ENCODE measurements at regions not wholly inside any gene's neighbourhood (a gene's known extent, or its start where the extent isn't known, plus 50 kb on each side); places are given as distances from the start of the nearest gene placed in this dataset.

DNA sequence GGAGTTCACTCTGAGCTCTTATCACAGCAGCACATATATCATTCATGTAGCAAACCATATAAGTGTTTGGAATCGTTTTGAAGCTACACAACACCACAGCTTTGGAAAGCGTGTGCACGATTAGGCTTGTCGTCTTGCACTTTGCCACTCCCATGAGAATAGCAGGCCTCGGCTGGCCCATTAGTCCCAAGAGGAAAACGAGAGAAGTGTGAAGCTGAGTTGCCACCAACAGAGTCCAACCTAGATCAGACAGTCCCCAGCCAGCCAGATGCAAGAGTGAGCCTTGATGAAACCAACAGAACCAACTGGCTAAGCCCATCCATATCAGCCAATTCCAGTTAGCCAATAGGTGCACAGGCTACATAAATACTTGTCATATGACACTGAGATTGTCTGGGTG is 238.4 kb downstream of the C1orf94 start:
- no peak for DNase-seq

DNA sequence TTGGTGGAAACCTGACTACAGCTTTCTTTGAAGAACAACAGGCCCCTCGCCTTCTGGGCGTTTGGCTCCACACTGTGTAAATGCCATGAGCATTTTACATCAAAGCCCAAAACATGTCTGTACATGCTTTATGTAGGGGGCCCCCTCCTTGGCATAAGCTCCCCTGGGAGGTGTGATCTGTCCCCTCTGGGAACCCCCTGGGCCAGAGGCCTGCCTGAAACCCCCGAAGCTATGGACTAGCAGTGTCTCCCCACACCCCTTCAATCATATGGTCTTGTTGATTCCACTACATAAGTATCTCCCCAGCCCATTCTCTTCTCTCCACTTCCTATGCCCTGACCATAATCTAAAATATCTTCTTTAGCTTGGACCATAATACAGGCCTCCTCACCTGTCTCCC is 241.5 kb downstream of the C1orf94 start:
- DNase-seq, result no peak

DNA sequence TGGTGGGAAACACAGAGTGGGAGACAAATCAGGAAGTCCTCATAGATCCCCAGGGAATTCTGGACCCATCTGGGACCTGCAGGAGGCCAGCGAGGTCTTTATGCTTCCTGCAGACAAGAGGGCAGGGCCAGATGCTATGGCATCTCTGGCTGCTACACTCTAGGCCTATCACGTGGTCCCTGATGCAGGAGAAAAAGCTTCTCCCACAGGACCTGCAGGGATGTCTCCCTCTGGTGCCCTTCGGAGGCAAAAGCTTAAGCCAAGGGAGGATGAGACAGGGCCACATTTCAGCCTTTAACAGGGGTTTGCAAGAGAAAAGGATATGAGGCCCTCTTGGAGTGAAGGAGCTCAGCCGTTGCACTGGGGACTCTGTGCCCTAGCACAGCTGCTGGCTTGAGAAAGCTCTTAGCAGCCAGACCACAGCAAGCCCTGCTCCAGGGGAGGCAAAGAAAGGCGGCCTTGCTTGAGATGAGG is 243.0 kb downstream of the C1orf94 start:
- no peak for DNase-seq

DNA sequence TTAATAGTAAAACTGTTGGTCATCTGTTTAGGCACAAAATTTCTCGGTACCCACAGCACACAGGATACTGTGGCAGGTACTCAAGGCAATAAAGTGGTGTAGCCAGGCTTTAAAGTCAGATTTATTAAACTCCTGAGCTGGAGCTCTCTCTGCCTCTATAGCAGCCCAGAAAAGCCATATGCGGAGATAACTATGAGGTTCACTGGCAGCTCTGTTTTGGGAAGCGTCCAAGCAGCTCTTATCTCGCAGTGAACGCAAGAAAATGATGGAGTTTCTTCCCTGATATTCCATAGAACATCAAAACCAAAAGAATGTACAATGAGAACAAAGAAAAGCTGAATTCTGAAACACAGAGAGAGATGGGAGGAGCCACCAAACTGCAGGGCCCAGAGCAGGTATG is 248.3 kb downstream of the C1orf94 start:
- no peak for DNase-seq

DNA sequence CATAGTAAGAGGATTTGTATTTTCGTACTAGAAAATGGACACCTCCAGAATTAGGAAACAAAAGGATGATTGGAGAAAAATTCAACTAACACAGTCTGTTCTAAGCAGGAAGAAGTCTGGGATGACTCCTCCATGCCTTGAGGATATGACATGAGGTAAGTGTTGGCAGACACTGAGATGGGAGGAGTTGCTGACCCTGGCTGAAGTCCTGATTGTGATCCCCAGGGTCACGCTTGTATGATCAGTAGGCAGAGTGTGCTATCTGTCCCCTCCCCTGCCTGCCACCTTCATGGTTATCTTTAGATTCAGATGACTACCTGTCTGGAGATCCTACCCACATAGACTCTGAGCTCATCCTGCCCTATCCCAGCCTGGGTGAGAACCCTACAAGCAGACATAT is 249.1 kb downstream of the C1orf94 start:
- DNase-seq, result no peak

DNA sequence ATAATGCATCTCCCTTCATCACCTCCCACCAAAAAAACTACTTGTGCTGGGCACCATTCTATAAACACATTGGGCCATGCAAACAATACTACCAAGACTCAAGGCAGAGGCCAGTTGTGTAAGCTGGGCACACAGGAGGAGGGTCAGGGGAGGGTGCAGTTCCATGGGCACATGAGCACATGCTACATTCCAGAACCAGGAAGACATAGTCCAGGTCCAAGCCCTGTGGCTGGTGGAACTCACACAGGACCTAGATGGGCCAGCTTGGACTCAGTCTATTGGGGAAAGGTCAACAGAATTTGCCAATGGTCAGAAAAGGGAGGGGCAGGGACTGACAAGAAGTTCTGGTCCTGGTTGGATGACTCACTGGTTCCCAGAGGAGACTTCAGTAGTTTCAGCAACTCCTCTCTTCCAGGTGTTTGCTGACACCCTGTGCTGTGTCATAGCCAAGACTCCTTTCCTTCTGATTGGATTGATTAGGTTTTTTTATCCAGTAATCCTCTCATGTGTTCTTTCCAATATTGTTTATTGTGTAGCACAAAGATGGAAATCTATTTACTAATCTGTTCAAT is 249.7 kb downstream of the C1orf94 start:
- DNase-seq, result no peak

DNA sequence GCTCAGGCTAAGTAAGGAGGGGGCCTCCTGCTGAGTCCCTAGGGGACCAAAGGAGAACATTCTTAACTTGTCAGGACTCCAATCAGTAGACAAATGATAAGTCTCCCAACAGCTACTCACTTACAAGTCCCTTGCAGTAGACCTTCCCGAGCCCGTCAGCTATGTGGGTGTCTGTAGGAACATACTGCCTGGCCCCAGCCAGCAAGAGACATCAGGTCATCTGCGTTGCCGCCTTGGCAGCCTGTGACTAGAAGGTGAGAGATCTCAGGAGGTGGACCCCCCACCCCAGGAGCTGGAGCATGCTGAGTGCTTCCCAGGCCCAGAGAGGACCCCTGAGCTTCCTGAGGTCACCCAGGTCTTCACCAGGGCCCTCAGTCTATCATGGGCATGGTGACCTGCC is 250.5 kb downstream of the C1orf94 start:
- no peak for DNase-seq

DNA sequence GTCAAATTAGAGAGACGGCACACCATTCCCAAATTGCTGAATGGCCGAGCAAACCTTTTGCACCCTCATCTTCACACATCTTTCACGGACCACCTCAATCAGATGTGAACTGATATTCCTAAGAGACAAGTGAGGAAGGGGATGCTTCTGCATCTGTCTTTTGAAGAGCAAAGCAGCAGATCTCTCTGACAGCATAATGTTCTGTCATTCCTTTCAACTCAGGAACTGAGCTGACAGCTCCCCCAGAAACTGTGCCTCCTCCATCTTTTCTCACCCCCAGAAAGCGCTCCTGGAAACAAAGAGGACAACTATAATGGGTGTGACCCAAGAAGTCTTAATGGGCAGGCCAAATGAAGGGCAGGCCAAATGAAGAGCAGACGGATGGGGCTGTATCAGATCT is 256.4 kb downstream of the C1orf94 start:
- no peak for DNase-seq

DNA sequence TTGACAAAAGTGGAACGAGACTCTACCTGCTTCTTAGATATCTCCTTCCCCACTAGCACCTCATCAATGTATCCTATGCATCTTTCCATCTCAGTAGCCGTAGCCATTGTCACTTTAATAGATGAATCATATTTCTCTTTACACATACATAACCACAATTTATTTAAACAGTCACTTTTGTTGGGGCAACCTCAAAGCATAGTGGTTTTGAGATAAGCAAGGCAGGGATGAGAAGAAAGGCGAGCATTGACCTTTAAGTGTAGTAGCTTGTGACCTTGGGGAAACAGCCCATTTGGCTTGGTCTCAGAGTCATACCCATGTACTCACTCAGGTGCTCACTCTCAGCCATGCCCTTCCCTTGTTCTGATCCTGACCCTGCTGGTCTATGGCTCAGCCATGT is 260.1 kb downstream of the C1orf94 start:
- no peak for DNase-seq

DNA sequence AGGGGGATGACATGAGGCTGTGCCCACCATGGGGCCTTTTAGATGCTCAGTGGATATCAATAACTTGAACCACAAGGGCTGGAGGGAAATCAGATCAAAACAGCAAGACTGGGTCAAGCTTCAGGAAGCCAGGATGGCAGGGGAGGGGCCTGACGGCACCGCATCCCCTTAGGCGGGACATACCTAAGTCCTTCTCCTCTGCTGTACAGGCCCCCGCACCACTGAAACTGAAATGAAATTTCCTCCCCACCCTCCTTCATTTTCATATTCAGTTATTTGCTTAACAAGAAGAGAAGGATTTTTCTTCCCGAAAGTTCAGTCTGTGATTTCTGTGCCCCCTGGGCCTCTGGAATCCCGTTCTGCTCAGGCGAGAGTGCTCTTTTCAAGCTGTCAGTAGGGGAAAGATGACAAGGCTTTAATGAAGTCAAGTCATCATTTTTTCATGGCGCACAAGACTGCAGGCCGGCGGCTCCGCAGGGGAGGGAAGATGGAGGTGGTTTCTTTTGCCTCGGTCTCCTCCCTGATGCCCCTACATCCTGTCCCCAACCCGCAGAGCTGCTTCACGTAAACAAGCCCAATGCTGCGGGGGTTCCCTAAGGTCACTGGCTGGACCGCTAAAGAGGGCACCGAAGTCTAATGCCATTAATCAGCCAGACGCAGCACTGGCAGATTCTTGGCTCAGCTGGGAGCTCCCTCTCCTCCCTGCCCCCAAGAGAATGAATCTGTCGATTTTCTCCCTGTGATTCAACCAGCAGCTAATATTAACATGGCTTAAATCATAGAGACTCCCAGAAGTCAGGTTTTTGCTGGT is 264.8 kb downstream of the C1orf94 start:
- no peak for DNase-seq

DNA sequence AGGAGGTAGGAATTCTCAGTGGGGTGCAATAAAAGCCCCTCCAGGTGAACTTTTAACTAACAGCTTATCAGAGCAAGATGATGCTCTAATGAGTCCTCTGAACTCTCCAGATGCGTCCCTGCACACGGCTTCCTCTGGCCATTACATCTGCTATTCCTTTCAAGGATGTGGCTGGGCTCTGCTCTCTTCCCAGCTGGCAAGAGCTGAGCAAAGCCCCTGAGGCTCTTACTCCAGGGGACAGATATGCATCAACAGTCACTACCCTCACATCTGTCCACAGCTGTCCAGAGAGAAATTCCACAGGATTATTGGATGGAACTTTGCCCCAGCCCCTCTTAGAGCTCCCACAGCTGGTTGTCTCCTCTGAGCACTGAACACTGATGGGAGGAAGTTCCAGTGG is 267.8 kb downstream of the C1orf94 start:
- no peak for DNase-seq

DNA sequence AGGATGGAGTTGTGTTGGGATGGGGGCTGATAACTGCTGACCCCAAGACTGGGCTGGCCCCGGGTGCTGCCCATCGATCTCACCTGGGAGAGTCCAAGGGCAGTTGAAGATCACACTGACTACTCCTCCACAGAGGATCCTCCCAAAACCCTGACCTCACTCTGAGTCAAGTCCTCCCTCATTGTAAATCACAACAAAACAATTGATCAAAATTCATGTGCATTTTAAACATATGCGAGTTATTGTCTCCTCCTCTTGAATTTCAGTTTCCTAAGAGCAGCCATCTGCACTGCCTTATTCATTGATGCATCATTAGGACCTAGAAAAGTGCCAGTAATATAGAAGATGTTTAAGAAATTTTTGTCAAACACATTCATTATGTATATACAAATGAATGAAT is 273.6 kb downstream of the C1orf94 start:
- DNase-seq, result no peak

DNA sequence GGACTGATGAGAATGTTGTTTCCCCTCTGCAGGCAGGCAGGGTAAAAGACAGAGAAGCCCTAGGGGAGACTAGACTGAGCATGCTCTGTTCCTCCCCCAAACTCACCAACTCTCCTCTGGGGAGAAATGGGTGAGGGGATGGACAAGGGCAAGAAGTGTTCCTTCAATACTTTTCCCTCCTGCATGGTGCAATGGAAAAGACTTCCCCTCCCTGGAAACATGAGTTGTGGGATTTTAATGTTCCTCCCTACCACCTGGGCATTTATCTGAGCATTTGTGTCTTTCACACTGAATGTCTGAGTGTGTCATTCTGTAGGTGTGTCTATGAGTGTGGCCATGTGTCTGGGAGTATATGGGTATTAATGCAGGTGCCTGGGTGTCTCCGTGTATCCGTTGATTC is 275.7 kb downstream of the C1orf94 start:
- DNase-seq, result no peak

DNA sequence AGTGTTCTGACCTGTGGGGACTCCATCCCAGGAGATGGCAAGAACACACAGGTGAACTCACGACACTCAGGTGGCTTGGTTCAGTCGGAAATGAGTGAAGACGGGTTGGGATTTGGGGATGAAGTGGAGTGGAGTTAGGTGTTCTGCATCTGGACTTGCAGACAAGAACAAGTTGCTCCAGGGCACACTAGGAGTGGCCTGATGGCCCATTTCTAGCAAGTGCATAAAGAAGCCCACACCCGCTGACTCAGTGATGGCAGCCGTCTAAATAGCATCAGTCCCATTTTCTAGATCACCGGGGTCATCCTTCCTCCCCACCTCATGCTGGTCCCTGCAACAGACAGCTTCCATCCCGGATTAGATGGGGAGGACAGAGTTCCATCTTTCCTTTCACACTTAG is 278.4 kb downstream of the C1orf94 start:
- no peak for DNase-seq

DNA sequence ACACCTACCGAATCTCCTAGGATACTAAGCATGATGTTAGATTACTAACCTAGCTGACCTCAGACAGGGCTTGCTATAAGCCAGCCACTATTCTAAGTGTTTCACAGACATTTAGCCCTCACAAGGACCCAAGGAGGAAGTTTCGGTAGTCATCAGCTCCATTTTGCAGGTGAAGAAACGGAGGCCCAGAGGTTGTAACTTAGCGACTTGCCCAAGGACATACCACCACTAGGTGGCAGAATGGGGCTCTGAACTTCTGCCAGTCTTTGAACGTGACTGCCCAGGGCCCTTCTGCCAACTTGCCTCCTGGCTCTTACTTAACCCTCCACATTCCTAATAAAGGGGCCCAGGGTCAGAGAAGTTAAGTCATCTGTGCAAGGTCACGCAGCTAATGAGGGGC is 283.5 kb downstream of the C1orf94 start:
- DNase-seq, result peak; percentile 50

DNA sequence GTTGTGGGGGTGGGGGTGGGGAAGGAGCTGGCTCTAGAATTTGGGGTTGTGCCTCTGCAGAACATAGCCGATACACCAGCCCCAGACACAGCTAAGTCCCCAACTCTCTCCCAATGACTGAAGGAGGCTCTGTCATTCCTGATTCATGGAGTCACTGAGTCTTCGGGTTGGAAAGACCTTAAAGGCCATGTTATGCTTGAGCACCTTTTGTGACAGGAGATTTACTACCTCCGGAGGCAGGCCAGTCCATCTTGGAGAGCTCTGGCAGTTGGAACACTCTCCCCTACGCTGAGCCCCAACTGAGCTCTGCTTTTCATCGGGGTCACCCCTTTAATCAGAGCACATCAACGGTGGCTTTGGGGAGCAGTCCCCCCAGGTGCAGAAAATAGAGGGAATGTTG is 284.4 kb upstream of the GJB5 start:
- no peak for DNase-seq

DNA sequence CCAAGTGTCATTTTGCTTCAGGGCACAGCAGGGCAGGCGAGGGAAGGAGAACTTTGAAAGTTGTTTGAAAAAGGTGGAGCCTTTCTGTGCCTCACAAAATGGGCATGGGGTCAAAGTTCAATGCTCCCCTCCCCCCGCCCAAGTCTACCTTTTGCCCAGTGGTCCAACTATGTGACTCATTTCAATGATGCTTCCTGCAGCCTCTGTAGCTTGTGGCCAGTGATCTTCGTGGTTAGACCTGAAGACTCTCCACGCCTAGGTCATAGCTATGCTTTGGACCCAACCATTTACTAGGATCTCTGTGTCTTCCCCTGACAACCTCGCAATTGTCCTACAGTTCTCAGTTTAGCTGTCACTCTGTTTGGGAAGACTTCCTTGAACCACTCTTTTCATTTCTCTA is 280.3 kb upstream of the GJB5 start:
- DNase-seq, result no peak

DNA sequence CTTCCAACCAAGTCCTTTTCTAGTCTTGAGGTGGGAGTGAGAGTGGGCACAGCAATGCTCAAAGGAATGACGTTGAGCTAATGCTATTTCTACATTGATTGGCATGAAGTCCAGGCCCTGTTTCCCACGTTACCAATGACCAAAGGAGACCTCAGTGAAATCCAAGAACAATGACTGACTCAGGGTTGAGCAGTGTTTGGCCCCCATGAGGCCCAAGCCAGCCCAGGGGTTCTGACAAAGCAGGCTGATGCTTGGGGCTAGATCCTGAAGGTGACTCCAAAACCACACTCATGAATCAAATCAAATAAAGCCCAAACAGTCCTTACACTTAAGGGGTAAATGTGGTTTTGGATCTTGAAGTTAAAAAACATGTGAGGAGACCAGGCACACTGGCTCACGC is 278.5 kb upstream of the GJB5 start:
- no peak for DNase-seq

DNA sequence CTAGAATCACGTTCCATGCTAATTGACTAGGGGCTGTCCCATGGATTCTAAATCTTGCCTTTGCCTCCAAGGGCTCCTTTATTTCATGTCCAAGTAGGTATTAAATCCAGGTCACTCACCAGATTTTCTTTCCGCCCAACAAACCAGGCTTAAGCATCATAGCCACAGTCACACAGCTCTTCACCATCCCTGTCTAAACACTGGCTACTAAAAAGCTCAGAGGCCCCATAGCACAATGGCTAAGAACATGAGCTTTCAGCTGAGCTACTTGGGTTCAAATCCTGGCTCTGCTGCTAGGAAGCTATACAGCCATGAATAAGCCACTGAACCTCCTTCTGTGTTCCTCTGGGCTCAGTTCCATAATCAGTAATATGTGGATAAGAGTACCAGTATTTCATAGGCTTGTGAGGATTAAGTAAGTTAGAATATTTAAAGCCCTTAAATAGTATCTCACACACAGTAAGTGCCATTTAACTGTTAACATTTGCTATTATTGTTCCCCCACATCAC is 277.2 kb upstream of the GJB5 start:
- no peak for DNase-seq

DNA sequence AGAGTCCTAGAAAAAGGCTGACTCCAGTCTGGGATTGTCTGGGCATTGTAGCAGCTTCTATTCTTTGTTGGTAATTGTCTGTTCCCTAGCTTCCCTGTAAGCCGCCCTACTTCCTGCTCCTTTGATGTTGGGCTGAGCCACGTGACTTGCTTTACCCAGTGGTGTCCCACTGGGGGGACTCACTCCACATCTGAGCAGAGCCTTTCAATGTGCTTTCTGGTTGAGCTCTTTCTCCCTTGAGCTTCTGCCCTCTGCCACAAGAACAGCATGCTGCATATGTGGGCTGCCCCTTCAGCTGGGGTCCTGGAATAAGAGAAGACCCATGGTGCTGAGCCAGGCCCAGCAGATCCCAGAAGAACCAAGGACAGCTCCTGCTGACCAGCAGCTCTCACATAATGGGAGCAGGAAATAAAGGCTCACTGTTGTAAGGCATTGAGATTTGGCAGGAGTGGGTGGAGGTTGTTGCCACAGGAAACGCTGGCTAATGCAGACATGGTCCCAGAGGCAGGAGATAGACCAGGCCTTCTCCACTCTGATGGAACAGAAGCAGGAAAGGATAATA is 276.3 kb upstream of the GJB5 start:
- DNase-seq, result no peak

DNA sequence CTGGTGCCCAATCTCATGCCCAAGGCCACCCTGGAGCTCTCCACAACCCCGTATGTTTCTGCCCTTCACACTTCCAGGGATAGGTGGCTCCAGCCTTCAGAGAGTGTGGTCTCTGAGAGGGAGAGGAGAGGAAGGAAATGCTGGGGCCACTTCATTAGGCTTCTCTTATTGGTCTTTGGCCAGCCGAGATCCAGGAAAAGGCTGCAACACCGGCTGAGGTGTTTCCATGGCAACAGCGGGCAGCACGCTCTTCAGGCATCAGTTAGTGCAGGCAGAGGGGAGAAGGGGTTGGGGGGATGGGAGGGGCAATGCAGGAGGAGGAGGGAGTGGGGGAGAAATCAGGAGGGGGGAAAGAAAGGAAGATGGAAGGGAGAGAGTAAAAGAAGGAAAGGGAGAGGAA is 275.1 kb upstream of the GJB5 start:
- no peak for DNase-seq

DNA sequence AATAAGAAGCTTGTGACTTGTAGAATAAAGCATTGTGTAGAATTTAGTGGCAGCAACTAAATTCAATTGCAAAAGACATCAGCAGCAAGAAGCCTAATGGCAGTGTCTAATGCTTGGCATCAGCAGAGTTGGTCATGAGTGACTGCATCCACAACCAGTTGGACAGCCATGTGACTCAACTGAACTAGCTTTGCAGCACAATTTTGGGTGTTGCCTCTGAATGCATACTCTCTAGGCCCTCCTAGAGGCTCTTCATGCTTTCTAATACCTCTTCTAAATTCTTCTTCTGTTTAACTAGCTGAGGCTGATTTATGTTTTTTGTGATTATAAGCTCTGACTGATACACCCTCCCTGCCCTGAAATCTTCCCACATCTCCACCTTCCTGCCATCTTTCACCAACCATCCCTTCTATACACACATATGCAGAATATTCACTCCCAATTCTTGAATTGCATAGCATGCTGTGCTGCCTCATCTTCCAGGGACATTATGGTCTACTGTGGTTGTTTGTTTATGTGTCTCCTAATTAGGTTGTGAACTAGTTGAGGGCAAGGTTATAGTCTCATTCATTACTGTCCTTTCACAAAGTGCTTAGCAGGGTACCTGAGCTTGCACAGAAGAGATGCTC is 266.7 kb upstream of the GJB5 start:
- DNase-seq, result no peak

DNA sequence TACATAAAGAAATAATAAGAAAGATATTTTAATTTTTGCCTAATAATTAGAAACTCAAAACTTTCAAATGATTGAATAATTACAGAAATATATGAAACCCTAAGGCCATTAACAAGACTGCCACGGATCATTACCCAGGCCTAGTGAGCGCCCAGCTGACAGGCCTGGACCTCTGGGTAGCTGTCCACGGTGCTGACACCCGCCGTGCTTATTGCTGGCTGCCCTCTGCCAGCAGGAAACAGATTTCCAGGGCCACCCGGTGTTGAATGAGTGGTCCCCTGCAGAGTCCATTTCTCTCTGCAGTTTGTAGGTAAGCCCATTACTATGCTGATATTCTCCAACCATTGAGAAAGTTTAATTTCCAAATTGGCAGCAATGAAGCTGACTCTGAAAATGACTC is 254.4 kb upstream of the GJB5 start:
- no peak for DNase-seq

DNA sequence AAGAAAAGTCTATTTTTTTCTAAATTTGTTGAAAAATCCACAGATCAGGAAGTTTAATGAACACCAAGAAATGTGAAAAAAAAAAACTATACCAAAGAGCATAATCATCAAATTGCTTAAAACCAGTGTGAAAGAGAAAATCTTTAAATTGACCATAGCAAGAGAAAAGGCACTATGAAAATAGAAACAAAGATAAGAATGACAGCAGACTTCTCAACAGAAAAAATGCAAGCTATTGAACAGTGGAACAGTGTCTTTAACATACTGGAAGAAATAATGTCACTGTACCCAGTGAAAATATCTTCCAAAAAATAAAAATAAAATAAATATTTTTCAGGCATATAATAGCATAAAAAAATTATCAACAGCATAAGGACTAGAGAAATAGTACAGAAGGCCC is 243.0 kb upstream of the GJB5 start:
- DNase-seq, result no peak
